HG03558 (cell line): ENCODE measurements at regions not wholly inside any gene's neighbourhood (a gene's known extent, or its start where the extent isn't known, plus 50 kb on each side); places are given as distances from the start of the nearest gene placed in this dataset.

Experiments
- ATAC-seq: cut with Tn5 transposase; IDR thresholded peaks from one replicate; pipeline ENCODE4 v1.9.1; 2021; ENCODE audit warnings: moderate number of reproducible peaks; ENCODE audit not compliant: unreplicated experiment; ENCODE audit errors: extremely low read depth

DNA sequence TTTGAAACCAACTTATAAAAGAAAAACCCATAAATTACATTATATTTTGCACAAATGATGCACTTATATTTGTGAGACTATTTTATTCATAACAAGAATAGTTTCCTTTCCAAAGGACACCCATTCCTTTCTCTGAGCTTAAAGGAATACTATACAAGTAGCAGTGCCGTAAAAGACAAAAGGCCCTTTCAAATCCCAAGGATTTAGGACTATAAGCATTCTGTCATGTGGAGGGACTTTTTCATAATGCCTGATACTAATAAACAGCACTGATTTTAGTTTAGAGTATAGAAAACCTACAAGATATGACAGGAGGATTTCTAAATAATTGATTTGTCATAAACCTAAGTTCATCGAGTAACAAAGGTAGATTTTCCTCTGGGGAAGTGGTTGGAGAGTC, 1134.2 kb upstream of the ZEB2 start:
- ATAC-seq = no peak

DNA sequence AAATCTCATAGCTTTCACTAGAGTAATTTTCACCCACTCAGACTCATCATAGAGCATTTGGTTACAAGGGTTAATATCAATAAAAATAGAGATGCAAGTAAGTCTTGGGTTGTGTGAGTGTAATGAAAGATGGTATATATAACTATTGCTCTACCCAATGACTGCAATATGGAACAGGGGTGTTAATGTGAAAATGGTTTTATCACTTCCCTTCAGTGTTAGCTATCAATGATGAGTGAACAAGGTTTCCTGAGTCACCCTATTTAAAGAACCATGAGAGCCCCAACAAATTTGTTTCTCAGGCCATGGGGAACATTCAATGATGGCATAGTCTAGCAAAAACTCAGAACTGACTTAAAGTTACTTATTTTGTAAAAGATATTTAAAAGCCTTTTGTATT, 1133.6 kb upstream of the ZEB2 start:
- no peak for ATAC-seq

DNA sequence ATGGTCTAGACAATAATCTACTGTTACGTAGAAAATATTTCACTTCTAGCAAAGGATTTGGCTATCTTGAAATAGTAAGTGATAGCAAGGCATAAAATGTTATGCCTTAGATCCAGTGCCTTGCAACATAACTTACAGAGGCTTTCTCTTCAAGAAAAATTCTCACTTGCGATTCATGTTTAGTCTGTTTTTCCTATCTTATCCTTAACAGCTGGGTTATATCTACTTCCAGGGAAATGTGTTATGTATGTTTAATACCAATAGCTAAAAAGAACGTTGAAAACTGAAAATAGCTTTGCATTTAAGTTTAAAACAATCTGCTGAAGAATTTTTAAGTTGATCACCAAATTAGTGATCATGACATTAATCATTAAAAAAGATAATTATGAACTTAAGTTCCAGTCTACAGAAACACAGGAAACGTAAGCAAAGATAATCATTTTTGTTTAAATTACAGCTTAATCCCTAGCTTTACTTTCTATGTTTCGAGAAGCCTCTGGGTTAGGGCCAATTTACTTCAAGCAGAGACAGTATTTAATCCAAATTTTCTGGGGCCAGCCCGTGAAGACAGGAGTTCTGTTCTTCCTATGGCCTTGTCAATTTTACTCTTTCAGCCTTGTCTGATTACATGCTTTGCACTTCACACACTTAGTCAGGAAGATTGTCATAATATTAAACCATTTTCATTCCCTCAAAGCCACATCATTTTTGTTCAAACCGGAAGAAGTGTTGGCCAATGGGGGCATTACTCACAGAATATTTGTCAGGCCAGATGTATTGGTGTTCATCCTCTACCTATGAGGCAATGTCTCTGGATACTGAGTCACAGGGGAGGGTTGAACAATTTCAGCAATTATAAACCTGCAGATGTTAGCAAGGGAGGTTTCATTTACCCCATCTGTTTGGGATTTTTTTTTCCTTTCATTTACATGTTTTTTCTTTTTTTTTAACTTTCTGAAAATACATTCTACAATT, 1132.9 kb upstream of the ZEB2 start:
- no peak for ATAC-seq

DNA sequence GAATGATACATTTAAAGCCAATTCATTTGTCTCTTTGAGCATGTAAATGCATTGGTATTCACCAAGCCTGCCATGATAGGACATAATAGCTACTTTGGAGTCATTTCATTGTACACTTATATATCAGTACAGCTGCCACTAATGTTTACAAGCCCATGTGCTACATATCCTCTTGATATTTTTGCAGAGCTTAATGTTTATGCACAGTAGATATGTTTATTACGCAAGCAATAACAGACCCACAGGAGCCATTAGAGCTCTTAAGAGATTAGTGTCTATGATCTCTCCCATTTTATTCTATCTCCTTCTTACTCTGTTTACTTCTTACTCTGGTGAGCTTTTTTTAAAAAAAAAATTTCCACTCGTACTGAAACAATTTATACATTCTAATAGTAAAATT, 1132.1 kb upstream of the ZEB2 start:
- ATAC-seq = no peak

DNA sequence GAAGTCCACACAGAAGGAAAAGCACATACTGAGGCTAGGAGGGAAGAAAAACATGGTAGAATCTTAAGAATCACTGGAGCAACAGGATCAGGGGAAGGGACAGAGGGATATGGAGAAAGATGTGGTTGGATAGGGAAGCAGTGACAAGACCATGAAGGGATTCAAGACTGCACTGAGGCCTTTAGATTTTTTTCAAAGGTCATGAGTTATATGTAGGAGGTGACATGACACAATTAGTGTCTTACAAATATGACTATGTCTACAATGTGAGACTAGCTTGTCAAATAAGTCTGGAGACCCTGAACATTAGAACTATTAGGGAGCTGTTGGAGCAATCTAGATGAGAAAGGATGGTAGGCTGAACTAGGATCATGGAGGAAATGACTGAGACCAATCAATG, 1130.3 kb upstream of the ZEB2 start:
- ATAC-seq = no peak

DNA sequence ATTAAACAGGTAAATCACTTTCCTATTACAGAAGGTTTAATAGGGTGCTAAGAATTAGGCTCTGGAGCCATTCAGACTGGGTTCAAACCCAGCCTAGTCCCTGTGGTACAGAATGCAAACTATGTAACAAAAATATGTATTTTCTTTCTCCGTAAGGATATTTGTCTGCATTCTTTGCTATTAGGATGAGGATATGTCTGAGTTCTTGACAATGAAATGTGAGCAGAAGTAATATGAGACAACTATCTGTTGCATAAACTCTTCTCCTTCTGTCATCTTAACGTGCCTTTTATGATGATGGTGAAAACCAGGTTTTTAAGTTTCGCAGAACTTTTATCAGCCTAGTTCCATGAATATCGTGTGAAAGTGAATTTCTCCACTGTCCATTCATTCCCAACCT, 1129.1 kb upstream of the ZEB2 start:
- no peak for ATAC-seq

DNA sequence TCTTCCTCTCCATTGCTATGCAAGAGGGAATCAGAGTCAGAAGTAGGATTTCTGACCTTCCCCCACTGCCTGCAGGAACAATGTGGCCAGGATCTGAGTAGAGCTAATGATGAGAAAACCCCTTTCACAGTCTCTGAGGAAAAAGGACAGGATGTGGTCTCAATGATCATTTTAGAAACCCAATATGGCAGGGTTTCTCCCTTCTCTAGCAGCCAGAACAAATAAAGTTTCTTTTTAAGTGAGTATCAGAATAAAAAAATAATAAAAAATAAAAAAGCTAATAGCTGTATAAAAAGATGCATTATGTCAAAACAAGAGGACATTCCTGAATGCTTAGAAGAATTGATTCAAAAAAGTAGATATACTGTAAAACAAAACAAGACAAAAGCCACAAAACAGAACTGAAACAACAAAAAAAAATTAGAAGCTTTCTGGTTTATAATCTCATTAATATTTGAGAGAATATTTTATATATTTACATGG, 1124.9 kb upstream of the ZEB2 start:
- ATAC-seq = peak; percentile 97

DNA sequence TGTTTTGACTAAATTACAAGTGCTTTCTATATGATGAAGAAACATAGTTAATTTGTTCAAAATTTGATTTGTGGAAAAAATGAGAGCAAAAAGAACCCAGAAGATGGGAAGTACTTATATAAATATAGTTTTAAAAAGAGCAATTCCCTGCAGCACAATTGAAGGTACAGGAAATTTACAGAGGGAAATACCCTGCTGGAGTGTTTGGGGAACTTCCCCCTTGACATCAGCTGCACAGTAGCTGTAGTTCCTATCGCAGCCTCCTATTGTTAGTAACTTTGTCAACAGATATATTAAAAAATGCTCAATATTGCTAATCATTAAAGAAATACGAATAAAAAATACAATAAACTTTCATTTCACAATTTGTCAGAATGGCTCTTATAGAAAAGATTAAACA, 1118.8 kb upstream of the ZEB2 start:
- ATAC-seq = peak; percentile 59

DNA sequence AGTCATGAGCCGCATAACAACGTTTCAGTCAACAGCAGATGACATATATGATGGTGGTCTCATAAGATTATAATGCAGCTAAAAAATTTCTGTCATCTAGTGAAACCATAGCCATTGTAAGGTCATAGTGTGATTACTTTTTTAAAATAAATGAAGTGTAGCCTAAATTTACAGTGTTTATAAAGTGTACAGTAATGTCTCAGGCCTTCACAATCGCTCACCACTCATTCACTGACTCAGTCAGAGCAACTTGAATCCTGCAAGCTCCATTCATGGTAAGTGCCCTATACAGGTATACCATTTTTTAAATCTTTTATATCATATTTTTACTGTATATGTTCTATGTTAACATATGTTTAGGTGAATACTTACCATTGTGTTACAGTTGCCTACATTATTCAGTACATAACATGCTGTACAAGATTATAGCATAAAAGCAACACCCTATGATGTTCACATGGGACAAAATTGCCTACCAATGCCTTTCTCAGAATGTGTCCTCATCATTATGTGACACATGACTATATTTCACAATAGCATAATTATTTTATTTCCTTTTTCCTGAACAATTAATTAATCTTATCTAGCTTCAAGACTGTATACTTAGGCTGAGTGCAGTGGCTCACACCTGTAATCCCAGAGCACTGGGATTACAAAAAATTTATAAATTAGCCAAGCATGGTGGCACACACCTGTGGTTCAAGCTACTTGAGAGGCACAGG, 1115.9 kb upstream of the ZEB2 start:
- ATAC-seq = no peak

DNA sequence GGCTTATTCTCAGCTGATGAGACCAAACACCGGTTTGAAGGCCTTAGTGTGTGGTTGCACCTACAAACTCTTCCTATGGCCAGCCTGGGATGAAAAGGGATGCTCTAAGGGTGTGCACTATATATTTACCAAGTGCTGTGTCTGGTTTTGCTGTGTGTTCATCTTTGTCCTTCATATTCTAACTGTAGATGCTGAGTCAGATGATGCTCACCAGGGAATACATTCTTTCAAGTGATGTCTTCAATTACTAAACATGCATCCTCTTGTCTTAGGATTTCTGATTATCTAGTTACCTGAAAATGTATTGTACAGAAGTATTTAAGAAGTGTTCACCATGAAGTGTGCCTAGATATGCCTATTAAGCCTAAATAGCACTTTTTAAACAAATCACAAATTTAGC, 1111.6 kb upstream of the ZEB2 start:
- ATAC-seq = no peak

DNA sequence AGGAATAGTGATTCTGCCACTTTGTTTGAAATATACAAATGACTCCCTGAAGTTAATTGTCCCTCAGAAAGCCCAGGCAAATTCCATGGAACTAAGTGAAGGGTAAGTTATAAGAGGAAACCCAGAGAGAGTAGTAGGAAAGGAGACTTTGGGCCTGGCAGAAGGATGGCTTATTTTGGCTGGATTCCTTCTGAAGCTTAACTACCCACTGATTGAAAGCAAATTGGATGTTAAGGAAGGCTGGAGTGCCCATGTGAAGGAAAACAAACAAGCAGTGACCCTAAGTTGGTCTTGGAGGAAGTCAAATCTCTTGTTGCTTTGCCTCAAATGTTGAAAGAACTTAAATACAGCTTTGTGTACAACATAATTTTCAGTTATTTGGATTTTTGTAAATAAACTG, 1106.4 kb upstream of the ZEB2 start:
- ATAC-seq = no peak

DNA sequence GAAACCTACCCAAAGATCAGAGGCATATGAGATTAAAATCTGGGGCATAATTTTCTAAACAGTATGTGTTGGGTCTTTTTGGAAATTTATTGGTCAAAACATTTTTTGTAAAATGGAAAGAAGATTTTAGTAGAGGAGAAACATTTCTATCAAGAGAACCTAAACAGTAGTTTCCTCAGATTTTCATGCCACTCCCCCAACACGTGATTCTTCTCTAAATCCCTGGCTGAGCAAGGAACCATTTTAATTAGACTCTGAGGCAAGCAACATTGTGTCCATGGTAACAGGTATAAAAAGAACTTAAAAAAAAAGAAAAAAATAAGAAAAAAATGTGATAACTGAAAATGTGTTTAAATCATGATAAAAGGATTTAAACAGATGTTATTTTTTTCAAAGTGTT, 1105.2 kb upstream of the ZEB2 start:
- ATAC-seq = no peak

DNA sequence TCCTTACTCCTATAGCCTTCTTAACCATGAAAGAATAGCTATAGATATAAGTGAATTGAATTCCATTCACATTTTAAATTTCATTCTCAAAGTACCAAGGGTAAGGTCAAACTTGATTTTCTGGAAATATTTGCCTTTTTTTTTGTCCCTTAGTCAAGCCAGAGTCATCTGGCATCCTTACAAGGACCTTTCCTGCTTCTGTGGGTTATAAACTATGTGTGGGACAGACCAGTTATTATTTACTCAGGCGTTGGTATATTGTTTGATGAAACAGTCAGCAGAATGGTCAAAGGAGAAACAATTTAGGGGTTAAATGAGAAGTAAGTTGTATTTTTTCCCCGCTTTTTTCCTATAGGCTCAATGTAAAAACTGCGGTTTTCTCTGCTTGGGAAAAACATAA, 1103.2 kb upstream of the ZEB2 start:
- ATAC-seq = no peak

DNA sequence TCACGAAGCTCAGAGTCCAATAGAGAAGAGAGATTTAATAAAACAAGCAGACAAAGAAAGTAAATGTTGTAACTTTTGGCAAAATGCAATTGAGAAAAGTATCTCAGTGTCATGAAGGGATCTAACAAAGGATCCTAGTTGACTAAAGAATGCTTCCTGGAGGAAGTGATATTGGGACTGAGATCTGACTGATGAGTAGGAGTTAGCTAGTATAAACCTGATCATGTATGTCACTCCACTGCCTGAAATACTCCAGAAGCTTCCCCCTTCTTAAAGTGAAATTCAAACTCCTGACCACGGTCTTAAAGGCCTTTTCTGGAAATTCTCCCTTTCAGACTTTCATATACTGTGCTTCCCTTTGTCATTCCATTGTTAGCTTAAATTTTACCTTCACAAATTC, 1102.4 kb upstream of the ZEB2 start:
- ATAC-seq = no peak

DNA sequence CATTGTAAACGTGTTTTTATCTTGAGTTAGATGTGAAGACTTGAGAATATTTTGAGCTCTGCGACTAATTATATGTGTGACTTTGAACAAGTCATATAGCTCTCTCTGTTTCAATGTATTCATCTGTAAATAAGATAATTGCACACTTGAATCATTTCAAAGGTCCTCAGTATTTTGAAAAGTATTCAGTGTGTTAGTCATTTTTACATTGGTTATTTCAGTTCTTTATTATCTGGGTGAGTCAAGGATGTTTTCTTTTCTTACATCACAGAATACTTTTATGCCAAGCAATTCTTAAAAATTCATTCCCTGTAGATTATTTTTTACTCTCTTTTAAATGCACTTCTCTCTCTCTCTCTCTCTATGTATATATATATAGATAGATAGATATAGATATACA, 1098.0 kb upstream of the ZEB2 start:
- ATAC-seq = no peak

DNA sequence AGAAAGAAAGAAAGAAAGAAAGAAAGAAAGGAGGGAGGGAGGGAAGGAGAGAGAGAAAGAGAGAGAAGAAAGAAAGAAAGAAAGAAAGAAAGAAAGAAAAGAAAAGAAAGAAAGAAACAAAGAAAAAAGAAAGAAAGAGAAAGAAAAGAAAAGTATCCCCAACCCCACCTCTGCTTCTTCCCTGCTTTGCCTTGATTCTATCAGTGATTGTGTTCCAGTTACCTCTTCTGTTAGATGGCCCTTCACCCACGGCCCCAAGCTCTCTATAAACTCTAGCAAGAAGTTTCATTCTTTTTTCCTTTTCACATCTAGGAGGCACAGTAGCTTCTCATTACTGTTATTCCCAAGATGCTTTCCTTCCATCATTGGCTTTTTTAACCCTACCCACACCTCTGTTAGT, 1097.5 kb upstream of the ZEB2 start:
- no peak for ATAC-seq

DNA sequence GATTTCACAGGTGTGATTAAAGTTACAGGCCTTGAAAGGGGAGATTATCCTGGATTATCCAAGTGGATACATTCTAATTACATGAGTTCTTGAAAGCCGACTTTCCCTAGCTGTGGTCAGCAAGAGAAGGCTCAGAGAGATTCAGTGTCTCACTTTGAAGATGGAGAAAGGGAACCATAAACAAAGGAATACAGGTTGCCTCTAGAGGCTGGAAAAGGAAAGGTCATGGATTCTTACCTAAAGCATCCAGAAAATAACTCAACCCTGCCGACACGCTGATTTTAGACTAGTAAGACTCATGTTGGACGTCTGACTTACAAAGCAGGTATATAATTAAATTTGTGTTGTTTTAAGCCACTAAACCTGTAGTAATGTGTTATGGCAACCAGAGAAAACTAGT, 1095.7 kb upstream of the ZEB2 start:
- no peak for ATAC-seq

DNA sequence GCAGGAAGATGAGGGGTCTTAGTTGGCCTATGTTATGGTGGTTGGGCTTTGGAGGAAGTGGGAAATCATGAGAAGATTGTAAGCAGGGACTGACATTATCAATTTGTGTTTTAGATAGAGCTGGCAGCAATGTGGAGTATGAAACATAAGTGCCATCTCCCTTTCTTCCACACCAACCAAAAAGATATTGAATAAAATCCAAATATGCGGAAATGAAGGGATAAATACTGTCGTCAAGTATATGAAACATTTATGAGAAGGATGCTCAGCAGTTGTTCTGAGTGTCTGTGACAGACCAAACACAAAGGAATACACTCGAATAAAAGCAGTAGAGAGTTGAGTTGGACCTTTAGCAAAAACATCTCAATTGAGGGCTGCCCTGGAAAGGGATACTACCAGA, 1090.0 kb upstream of the ZEB2 start:
- ATAC-seq = no peak

DNA sequence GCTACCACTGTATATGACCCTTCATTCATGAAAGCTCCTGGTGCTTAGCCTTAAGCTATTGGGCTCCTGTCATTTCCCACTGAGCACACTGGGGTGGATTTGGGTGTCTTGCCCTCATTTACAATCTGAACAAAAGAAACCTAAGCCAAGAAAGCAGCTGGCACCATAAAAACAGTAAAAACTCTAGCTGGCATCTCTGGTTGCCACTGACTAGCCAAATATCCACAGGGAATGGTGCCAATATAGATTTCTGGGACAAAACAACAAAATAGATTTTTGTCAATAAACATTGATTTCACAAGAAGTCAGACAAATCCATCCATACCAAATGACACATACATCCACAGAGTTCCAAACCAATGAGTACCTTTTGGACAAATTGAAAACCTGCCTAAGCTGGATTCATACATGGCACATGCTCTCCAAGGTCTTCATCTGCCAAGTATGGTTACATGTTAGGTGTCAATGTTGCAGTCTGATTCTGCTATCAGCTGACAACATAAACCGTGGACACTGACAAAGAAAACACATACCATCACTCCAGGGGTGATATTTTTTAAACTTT, 1081.5 kb upstream of the ZEB2 start:
- ATAC-seq = no peak

DNA sequence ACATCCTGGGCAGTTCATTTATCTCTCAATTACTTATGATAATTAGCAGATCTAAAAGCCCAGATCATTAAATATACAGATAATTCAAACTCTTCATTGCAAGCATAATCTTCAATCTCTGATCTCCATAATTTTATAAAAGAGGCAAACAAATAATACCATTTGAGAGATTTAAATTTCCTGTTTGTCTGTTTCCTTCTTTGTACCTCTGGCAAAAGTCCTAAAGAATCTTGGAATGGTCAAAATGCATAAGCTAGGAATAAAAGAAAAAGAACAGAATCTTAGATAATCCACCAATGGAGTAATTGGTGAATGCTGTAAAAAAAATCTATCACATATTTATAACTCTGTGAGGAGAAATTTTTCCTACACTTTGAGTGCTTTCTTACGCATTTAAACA, 1080.9 kb upstream of the ZEB2 start:
- ATAC-seq = no peak

DNA sequence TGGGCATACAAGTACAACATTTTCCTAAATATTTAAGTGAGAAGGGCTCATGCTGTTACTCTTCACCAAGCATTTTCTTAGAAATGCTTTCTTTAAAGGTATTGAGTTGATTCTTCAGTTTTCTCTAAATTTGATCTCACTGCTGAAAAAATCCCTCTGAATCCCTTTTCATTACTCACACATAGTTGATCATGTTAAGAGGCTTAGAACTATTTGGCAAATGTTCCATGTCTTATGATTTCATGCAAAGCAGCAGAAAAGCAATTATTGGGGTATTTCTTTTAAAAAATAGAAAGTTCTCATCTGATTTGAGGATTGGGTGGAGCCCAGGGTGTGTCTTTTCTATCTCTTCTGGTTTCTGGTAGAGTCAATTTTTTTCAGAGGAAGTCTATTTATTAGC, 1079.8 kb upstream of the ZEB2 start:
- ATAC-seq = no peak
